H54 (cell line): ENCODE measurements at regions not wholly inside any gene's neighbourhood (a gene's known extent, or its start where the extent isn't known, plus 50 kb on each side); places are given as distances from the start of the nearest gene placed in this dataset.
A peak's percentile ranks its signal among the peaks of the same experiment; 100 is the strongest.

Experiments
- DNase-seq: peaks from one replicate; pipeline ENCODE4 v3.0.0; 2011; ENCODE audit warnings: low spot score, mixed read lengths; ENCODE audit not compliant: insufficient read length
- FAIRE-seq: peaks from 3 replicates; lab custom pipeline; 2011; peaks lifted over from hg19 to GRCh38; lab: Jason Lieb, UNC
- POLR2A ChIP-seq: IDR thresholded peaks from 2 replicates; pipeline ENCODE4 v1.6.1; 2011; ENCODE audit warnings: low read depth, mild to moderate bottlenecking, low read length

DNA sequence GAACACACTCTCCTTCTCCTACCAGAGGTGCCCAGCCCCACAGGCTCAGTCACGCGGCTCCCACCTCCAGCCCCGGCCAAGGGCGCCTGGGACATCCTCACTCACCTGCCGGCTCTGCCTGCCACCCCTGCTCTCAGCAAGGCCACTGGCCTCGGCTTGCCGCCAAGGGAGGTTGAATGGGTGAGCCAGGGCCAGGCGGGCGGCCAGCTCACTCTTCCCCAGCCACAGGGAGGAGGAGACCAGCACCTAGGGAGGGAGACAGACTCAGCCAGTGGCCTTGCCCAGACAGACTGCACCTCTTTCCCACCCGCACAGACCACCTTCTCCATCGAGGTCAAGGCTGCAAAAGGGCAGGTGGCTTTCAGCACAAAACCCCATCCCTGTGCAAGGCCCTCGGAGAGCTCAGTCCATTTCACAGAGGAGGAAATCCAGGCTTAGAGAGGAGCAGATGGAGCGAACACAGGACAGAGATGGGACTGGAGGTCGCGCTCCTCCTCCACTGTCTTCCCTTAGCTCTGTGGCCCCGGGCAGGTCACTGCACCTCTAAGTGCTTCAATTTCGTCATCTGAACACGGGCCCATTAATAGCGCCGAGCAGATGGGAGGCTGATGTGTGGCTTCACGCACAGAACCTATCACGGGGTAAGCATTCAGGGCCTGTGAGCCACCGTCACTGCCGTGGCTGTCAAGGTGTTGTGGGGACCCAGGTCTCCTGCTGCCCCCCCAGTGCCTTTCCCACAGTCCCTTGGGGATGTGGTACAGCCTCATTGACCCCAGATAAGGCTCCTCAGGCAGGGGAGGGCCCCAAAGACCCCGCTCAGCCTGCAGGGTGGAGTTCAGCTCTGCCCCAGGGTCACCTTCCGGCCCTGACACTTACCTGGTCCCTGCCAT is 56.1 kb downstream of the RMI2 start:
- DNase-seq = peak; percentile 81
- no peak for FAIRE-seq
- no peak for TF ChIP-seq POLR2A

DNA sequence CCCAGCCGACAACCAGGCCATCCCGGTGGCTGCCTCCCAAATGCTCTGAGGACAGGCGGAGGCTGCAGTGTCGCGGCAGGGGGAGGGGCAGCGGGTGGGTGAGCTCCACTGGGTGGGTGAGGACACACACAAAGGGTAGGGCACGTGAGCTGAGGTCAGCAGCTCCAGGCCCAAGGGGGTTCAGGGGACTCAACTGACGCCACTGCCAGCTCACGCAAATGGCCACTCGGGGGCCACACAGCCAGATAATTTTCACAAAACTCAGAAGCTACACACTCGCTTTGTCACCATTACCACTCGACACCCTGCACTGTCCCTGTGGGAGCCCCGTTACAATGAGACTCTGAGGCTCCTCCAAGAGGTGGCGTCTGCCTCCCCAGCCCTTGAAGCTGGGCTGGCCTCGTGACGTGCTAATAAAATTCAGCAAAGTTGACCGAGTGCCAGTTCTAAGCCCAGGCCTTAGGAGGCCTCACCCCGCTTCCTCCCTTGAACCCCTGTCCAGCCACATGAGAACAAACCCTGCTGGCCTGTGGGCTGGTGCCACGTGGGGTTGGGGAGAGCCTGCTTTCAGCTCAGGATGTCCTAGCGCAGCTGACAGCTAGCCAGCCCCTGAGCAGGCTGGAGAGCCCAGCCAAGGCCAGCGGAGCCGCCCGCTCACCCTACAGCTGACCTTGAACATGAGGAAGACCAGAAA is 56.9 kb downstream of the RMI2 start:
- FAIRE-seq (no peak), DNase-seq (no peak)
- TF ChIP-seq POLR2A = no peak

DNA sequence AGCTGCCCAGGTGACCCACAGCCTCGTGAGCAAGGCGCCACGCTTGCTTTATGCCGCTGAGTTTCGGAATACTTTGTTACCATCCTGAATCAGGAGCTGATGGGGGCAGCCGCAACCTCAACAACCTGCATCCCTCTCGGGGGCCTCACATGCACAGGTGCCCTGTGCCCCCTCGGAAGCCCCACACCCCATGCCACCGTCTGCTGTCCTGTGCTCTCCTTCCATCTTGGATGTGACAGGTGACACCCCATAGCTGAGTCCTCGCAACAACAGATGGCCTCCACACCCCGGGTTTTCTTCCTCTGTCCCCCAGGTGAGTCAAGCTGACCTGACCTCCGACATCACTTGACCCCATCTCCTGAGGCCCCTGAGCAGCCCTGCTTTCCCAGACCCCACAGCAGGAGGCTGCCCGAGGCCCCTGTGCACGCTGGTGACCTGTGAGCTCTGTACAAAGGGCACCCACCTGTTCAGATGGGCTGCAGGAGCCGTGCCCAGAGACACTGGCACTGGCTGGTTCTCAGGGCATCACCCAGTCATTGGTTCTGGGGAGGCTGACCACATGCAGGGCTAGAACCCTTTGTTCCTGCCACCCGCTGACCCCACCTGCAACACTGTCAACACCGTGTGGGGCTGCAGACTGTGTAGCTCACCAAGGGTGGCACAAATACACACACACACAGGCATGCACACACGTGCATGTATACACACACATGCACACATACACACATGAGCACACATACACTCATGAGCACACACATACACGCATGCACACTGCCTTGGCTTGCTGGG is 57.7 kb downstream of the RMI2 start:
- FAIRE-seq (no peak), DNase-seq (no peak)
- TF ChIP-seq POLR2A = no peak

DNA sequence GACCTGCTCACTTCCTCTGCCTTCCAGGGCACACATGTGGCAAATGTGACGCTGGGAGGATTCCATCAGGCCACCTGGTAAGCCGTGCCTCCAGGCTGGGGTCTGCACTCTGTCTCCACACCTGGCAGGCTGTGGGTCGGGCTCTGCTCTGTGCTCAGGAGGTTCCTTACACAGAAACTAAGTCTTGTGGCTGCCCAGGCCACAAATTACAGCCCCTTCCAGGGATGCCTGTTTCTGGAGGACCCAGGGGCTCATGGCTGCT is 58.2 kb downstream of the RMI2 start:
- FAIRE-seq (no peak), DNase-seq (no peak)
- no peak for TF ChIP-seq POLR2A

DNA sequence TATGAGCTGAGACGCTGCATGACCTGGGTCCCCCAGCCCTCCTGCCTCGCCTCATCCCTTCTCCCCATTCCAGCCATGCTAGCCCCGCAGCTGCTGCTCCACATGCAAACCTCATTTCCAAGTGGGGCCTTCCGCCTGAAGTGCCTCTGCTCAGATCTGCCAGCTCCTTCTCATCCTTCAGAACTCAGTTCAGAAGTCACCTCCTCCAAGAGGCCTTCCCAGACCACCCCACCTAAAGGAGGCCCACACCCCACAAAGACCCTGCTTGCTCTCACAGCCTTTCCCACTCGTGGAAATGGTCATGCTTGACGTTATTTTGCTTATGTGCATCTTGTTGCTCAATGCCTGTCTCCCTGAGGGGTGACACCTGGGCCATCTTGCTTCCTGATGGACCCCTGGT is 58.7 kb downstream of the RMI2 start:
- FAIRE-seq (no peak), DNase-seq (no peak)
- no peak for TF ChIP-seq POLR2A

DNA sequence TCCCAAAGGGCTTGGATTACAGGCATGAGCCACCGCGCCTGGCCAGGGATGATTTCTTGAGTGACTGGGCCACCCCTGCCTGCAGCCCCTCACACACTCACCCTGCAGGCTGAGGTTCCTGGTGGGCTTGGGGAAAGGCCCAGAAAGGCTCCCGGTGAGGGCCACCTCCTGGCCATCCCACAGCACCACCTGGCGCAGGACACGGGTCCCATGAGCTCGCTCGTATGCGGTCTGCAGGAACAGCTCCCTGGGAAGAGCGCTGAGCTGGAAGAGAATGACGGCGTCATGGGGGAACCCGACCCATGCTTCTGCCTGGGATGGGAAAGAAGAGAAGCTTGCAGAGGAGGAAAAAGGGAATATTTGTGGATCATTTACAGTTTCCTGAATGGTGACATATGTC is 59.3 kb downstream of the RMI2 start:
- TF ChIP-seq POLR2A = no peak
- no peak for FAIRE-seq
- DNase-seq = no peak

DNA sequence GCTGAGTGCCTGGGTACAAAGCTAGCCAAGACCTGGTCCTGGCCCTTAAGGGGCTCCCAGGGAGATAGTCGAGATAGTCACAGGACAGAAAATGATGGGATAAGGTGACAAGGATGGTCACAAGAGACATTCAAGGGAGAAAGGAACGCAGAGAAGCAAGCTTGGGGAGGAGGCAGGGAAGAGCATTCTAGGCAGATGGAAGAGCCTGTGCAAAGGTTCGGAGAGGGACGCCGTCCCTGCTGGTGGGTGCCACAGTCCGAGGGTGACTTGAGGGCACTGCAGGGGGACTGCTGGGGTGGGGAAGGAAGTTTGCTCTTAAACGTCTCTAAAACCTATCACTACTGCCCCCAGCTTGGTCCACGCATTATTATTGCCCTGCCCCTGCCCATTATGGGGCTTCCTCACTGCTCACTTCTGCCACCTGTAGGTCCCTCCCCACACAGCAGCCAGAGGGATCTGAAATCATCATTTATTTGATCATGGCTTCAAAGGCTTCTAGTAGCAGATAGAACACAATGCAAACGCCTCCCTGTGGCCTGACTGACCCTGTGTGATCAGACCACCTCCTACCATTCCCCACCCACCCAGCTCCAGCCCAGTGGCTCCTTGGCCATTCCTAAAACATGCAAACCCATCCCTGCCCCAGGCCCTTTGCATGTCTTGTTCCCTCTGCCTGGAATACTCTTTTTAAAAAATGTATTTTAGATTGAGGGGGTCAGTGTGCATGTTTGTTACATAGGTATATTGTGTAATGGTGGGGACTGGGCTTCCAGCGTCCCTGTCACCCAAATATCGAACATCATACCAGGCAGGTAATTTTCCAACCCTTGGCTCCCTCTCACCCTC is 60.3 kb downstream of the RMI2 start:
- peak; percentile 59 for DNase-seq
- no peak for FAIRE-seq
- TF ChIP-seq POLR2A = no peak

DNA sequence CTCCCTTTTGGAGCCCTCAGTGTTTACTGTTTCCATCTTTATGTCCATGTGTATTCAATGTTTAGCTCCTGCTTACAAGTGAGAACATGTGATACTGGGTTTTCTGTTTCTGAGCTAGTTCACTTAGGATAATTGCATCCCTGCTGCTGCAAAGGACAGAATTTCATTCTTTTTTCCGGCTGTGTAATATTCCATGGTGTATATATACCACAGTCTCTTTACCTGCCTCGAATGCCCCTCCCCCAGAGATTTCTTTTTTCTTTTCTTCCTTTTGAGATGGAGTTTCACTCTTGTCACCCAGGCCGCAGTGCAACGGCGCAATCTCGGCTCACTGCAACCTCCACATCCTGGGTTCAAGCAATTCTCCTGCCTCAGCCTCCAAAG is 60.9 kb downstream of the RMI2 start:
- FAIRE-seq (no peak), DNase-seq (no peak)
- TF ChIP-seq POLR2A = no peak

DNA sequence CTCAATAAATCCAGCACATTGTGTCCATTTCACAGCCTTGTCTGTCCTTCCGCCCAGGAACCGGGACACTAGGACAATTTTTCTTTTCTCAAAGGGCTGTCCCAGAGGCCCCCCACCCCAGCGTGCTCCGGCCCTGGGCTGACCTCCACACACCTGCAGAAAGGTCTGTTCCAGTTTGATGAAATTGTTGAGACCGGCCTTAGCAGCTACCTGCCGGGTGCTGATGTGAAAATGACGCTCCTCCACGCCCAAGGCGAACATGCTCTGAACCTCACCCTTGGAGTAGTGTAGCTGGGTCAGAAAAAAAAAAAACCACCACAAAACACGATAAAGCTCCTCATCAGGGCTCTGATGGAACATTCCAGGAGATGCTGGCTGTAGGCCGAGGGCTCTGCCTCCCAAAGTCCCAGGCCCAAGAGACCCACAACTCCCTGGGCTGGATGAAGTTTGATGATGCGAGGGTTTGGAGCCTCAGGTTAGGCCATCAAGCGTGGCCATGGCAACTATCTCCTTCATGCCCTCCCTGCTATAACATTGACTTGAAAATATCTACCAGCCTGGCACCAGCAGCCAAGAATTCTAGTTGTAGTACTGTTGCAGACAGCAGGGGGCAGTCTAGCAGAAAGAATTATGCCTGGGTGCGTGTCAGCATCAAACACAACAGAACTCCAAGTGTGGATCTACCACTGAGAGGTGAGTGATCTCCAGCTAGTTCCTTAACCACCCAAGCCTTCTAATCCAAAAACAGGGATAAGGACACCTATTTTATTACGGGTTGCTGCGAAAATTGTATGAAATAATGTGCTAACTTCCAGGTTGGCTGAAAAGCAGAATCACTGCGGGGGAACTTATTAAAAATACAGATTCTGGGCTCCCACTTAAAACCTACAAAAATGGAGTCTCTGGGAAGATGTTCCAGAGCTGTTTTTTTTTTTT is 62.1 kb downstream of the RMI2 start:
- FAIRE-seq (peak; percentile 30), DNase-seq (peak; percentile 78)
- no peak for TF ChIP-seq POLR2A

DNA sequence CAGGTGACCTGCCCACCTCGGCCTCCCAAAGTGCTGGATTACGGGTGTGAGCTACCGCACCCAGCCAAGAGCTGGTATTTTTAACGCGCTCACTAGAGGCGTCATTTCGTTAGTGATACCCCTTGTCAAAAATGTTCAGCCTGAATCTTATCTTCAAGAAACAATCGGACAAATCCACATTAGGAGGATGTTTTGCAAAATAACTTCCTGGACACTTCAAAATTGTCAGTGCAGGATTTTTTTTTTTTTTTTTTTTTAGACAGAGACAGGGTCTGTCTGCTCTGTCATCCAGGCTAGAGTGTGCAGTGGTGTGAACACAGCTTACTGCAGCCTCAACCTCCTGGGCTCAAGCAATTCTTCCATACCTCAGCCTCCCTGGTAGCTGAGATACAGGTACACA is 63.0 kb downstream of the RMI2 start:
- DNase-seq = no peak
- no peak for FAIRE-seq
- TF ChIP-seq POLR2A = no peak

DNA sequence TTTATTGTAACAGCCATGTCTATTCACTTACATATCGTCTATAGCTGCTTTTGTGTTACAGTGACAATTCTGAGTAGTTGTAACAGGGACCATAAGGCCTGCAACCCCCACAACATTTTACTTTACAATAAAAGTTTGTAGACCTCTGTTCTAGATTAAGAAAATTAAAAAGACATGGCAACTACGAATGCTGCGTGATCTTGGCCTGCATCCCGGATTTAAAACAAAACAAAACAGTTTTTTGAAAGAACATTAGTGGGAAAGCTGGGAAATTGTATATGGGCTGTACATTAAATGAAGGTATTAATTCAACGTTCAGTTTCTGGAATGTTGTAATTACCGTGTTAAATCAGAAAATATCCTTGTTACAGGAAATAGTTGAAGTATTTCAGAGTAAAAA is 64.1 kb downstream of the RMI2 start:
- FAIRE-seq = no peak
- TF ChIP-seq POLR2A = no peak
- no peak for DNase-seq

DNA sequence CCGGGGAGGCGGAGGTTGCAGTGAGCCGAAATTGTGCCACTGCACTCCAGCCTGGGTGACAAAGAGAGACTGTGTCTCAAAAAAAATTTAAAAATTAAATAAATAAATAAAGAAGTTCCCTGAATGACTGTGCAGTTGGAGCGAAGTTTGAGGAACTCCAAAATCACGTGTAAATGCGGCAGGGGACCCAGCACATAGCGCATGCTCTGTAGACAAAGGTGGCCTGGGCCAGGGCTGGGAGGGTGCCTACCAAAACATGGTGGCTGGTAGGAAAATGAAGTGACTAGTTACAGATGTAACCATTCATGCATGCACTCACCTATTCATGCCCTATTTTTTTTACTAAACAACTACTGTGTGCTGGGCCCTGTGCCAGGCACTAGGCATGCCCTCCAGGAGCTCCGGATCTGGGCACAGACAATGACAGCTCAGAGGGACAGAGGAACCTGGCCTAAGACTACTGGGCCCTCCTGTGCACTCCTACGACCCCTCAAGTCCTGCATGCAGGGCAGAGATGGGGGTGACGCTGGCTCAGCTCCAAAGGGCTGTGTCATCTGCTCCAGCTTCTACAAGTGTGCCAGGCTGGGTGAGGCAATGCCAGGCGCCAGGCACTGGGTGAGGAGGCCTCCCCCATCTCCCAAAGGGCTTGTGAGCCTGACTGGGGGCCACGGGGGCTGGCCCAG is 65.3 kb downstream of the RMI2 start:
- no peak for TF ChIP-seq POLR2A
- DNase-seq (peak; percentile 47), FAIRE-seq (no peak)
